WTC11 (cell line): ENCODE measurements at regions not wholly inside any gene's neighbourhood (a gene's known extent, or its start where the extent isn't known, plus 50 kb on each side); places are given as distances from the start of the nearest gene placed in this dataset.

Experiments used
- ATAC-seq: fragments of 200-7000 bp; cut with Tn5 transposase; 2 replicates; pipeline ENCODE4 v1.10.0; 2021; ENCODE audit warnings: mild to moderate bottlenecking, moderate library complexity
- CTCF ChIA-PET: fragments of 300-600 bp; sonication (Branson Sonifier 250); formaldehyde crosslinking; loops from one replicate; lab custom pipeline; 2021; ENCODE audit warnings: antibody characterized with exemption; lab: Charles Lee
- POLR2A ChIA-PET: fragments of 350-600 bp; sonication (Branson Sonifier 250); formaldehyde crosslinking; loops from one replicate; lab custom pipeline; 2021; ENCODE audit warnings: antibody characterized with exemption; lab: Charles Lee
- DNase-seq: peaks from one replicate; pipeline ENCODE4 v3.0.0; 2021; ENCODE audit warnings: low spot score
- H3K27ac Mint-ChIP-seq: 2 replicates; pipeline ENCODE4 v1.8.0; 2021; ENCODE audit warnings: mixed read lengths
- H3K27me3 Mint-ChIP-seq: 2 replicates; pipeline ENCODE4 v1.8.0; 2021; ENCODE audit warnings: low read depth, mild to moderate bottlenecking, moderate library complexity, mixed read lengths
- H3K36me3 Mint-ChIP-seq: 2 replicates; pipeline ENCODE4 v1.8.0; 2021; ENCODE audit warnings: mixed read lengths
- H3K4me1 Mint-ChIP-seq: 2 replicates; pipeline ENCODE4 v1.8.0; 2022; ENCODE audit warnings: mixed read lengths
- H3K4me3 Mint-ChIP-seq: 2 replicates; pipeline ENCODE4 v1.8.0; 2021; ENCODE audit warnings: mild to moderate bottlenecking, moderate library complexity, mixed read lengths
- H3K9me3 Mint-ChIP-seq: 2 replicates; pipeline ENCODE4 v1.8.0; 2021; ENCODE audit warnings: mixed read lengths
- AR ChIP-seq: fragments of 250-450 bp; sonication (Bioruptor Pico); IDR thresholded peaks from 2 replicates; pipeline ENCODE4 v1.9.0; 2021; ENCODE audit warnings: mild to moderate bottlenecking
- ATF6 ChIP-seq: sonication (generic); formaldehyde crosslinking; IDR thresholded peaks from 2 replicates; pipeline ENCODE4 v1.8.1; 2023; ENCODE audit warnings: mild to moderate bottlenecking, missing genetic modification reagents
- CREM ChIP-seq: sonication (generic); formaldehyde crosslinking; IDR thresholded peaks from 2 replicates; pipeline ENCODE4 v1.8.1; 2022; ENCODE audit warnings: mild to moderate bottlenecking, missing genetic modification reagents, moderate library complexity
- CTCF ChIP-seq: fragments of 200-600 bp; IDR thresholded peaks from 2 replicates; pipeline ENCODE4 v1.8.0; 2022; ENCODE audit warnings: antibody characterized with exemption
- ELF4 ChIP-seq: sonication (generic); formaldehyde crosslinking; IDR thresholded peaks from 2 replicates; pipeline ENCODE4 v1.8.1; 2022; ENCODE audit warnings: low read depth, mild to moderate bottlenecking, moderate library complexity, missing genetic modification reagents
- ERG ChIP-seq: fragments of 250-450 bp; sonication (Bioruptor Pico); IDR thresholded peaks from 2 replicates; pipeline ENCODE4 v1.8.0; 2021; ENCODE audit warnings: mild to moderate bottlenecking
- ESRRA ChIP-seq: sonication (generic); formaldehyde crosslinking; IDR thresholded peaks from 2 replicates; pipeline ENCODE4 v1.8.1; 2022; ENCODE audit warnings: mild to moderate bottlenecking, missing genetic modification reagents, borderline replicate concordance
- FOXK1 ChIP-seq: sonication (generic); formaldehyde crosslinking; IDR thresholded peaks from 2 replicates; pipeline ENCODE4 v1.8.0; 2022; ENCODE audit warnings: mild to moderate bottlenecking, moderate library complexity, missing genetic modification reagents
- GABPB1 ChIP-seq: sonication (generic); formaldehyde crosslinking; IDR thresholded peaks from 2 replicates; pipeline ENCODE4 v1.8.1; 2023; ENCODE audit warnings: mild to moderate bottlenecking, missing genetic modification reagents
- GRHL2 ChIP-seq: fragments of 250-450 bp; sonication (Bioruptor Pico); IDR thresholded peaks from 2 replicates; pipeline ENCODE4 v1.8.0; 2022; ENCODE audit warnings: mild to moderate bottlenecking, moderate library complexity; ENCODE audit not compliant: insufficient replicate concordance, severe bottlenecking
- MAX ChIP-seq: sonication (generic); formaldehyde crosslinking; IDR thresholded peaks from 2 replicates; pipeline ENCODE4 v1.8.0; 2022; ENCODE audit warnings: mild to moderate bottlenecking, missing genetic modification reagents
- MLX ChIP-seq: sonication (generic); formaldehyde crosslinking; IDR thresholded peaks from 2 replicates; pipeline ENCODE4 v1.8.1; 2023; ENCODE audit warnings: mild to moderate bottlenecking, missing genetic modification reagents, moderate library complexity
- MXD4 ChIP-seq: fragments of 250-450 bp; sonication (Bioruptor Pico); IDR thresholded peaks from 2 replicates; pipeline ENCODE4 v1.8.0; 2021; ENCODE audit warnings: mild to moderate bottlenecking, moderate library complexity, borderline replicate concordance
- NR1H2 ChIP-seq: sonication (generic); formaldehyde crosslinking; IDR thresholded peaks from 2 replicates; pipeline ENCODE4 v1.9.0; 2021; ENCODE audit warnings: mild to moderate bottlenecking, moderate library complexity, missing genetic modification reagents
- PREB ChIP-seq: sonication (generic); formaldehyde crosslinking; IDR thresholded peaks from 2 replicates; pipeline ENCODE4 v1.8.1; 2022; ENCODE audit warnings: mild to moderate bottlenecking, missing genetic modification reagents, moderate library complexity, borderline replicate concordance
- RELA ChIP-seq: sonication (generic); formaldehyde crosslinking; IDR thresholded peaks from 2 replicates; pipeline ENCODE4 v1.8.1; 2022; ENCODE audit warnings: missing genetic modification reagents, mild to moderate bottlenecking, borderline replicate concordance
- RORB ChIP-seq: fragments of 250-450 bp; sonication (Bioruptor Pico); IDR thresholded peaks from 2 replicates; pipeline ENCODE4 v1.9.0; 2021; ENCODE audit warnings: mild to moderate bottlenecking
- SP1 ChIP-seq: sonication (generic); formaldehyde crosslinking; conservative IDR thresholded peaks from 2 replicates; pipeline ENCODE4 v1.8.1; 2022; ENCODE audit warnings: missing genetic modification reagents
- TEAD4 ChIP-seq: sonication (generic); formaldehyde crosslinking; IDR thresholded peaks from 2 replicates; pipeline ENCODE4 v1.8.0; 2022; ENCODE audit warnings: mild to moderate bottlenecking, missing genetic modification reagents
- ZBTB21 ChIP-seq: sonication (generic); formaldehyde crosslinking; IDR thresholded peaks from 2 replicates; pipeline ENCODE4 v1.8.1; 2023; ENCODE audit warnings: mild to moderate bottlenecking, missing genetic modification reagents, borderline replicate concordance
- ZMAT4 ChIP-seq: fragments of 250-450 bp; sonication (Bioruptor Pico); IDR thresholded peaks from 2 replicates; pipeline ENCODE4 v1.9.0; 2021; ENCODE audit warnings: mild to moderate bottlenecking
- ZNF219 ChIP-seq: sonication (generic); formaldehyde crosslinking; IDR thresholded peaks from 2 replicates; pipeline ENCODE4 v1.8.0; 2023; ENCODE audit warnings: missing genetic modification reagents, mild to moderate bottlenecking, borderline replicate concordance
- ZNF416 ChIP-seq: fragments of 250-450 bp; sonication (Bioruptor Pico); IDR thresholded peaks from 2 replicates; pipeline ENCODE4 v1.9.0; 2021; ENCODE audit warnings: mild to moderate bottlenecking, inconsistent platforms
- ZSCAN18 ChIP-seq: fragments of 250-450 bp; sonication (Bioruptor Pico); IDR thresholded peaks from 2 replicates; pipeline ENCODE4 v2.1.2; 2022; ENCODE audit warnings: mild to moderate bottlenecking, moderate library complexity

- CTCF ChIA-PET = no interaction called here
- POLR2A ChIA-PET = no interaction called here
- H3K36me3 Mint-ChIP-seq = no peaks in the 10 kb centered on the region
- no peaks in the 10 kb centered on the region for H3K9me3 Mint-ChIP-seq
- H3K27me3 Mint-ChIP-seq = no peaks in the 10 kb centered on the region
- ATAC-seq (no peak), DNase-seq (no peak)
- no peak overlapping the region for H3K27ac Mint-ChIP-seq
- no peak overlapping the region for H3K4me3 Mint-ChIP-seq
- H3K4me1 Mint-ChIP-seq = no peaks in the 10 kb centered on the region
- TF ChIP-seq FOXK1 (CRISPR knock-in tag) (no peak), ZBTB21 (CRISPR knock-in tag) (no peak), MXD4 (no peak), MLX (no peak), SP1 (CRISPR knock-in tag) (no peak), TEAD4 (CRISPR knock-in tag) (no peak), CTCF (no peak), NR1H2 (CRISPR knock-in tag) (no peak), RORB (CRISPR knock-in tag) (no peak)
Observed at GRCh38 chr3:82802501-82802900, 1041.1 kb upstream of the GBE1 start.

GRCh38 chr3:82800248-82800647 is 1038.8 kb upstream of the GBE1 start:
- POLR2A ChIA-PET = no interaction called here
- CTCF ChIA-PET = no interaction called here
- Mint-ChIP-seq H3K27ac (no peak overlapping the region), H3K36me3 (no peaks in the 10 kb centered on the region), H3K4me1 (no peaks in the 10 kb centered on the region), H3K9me3 (no peaks in the 10 kb centered on the region), H3K27me3 (no peaks in the 10 kb centered on the region), H3K4me3 (no peak overlapping the region)
- no peak for ATAC-seq
- no peak for DNase-seq
- TF ChIP-seq ZSCAN18 (CRISPR knock-in tag) = no peak
- no peak for TF ChIP-seq GABPB1
- no peak for TF ChIP-seq RELA (CRISPR knock-in tag)
- no peak for TF ChIP-seq ZMAT4 (CRISPR knock-in tag)
- no peak for TF ChIP-seq PREB (CRISPR knock-in tag)
- no peak for TF ChIP-seq ELF4 (CRISPR knock-in tag)
- no peak for TF ChIP-seq MAX
- no peak for TF ChIP-seq AR (CRISPR knock-in tag)
- TF ChIP-seq ESRRA (CRISPR knock-in tag) = no peak
- TF ChIP-seq ATF6 = no peak
- TF ChIP-seq ZNF416 = no peak
- no peak for TF ChIP-seq ERG (CRISPR knock-in tag)
- TF ChIP-seq MXD4 = no peak
- TF ChIP-seq MLX = no peak
- no peak for TF ChIP-seq GRHL2 (CRISPR knock-in tag)
- no peak for TF ChIP-seq CREM
- TF ChIP-seq ZNF219 = no peak
